Midbrain (tissue), 1 donor: ENCODE measurements at regions not wholly inside any gene's neighbourhood (a gene's known extent, or its start where the extent isn't known, plus 50 kb on each side); places are given as distances from the start of the nearest gene placed in this dataset.
"Not testable (repeated sequence)": the region's sequence is repeated elsewhere in the genome, so short reads cannot be mapped to it uniquely, and the experiment has no call there.

Source experiments
- DNase-seq: peaks from one replicate; lab custom pipeline; 2025; lab: John Stamatoyannopoulos, UW

GRCh38 chrX:25851141-25851540, 287.0 kb upstream of the MAGEB18 start:
- DNase-seq: no peak

GRCh38 chrX:25853002-25853479, 285.1 kb upstream of the MAGEB18 start:
- DNase-seq: no peak

DNA sequence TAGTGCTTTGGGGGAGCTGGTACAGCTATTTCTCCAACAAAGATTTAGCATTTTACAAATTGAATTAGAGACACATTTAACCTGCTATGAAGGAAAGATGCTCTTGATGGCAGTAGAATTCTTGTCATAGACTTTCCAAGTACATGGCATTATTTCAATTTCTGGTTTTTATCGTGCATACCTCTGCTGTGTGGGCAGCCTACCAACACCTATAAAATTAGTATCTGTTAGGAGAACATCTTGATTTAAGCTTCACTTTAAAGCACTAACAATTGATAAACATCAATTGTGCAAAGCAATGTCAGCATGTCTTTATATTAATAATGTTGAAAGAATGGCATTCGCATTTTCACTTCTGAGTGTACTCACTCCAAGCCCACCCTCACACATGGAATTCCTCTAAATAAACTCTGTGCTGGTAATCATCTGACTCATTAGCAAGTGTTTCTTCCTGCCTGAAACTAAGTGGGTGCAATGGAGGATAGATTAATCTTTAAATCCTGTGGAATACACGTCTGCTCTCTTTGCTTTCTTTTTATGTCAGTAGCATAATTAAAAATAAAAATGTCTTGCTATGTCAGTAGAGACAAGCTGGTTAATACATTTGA, 279.8 kb upstream of the MAGEB18 start:
- DNase-seq: no peak

GRCh38 chrX:25860322-25860721, 277.8 kb upstream of the MAGEB18 start:
- no peak for DNase-seq

DNA sequence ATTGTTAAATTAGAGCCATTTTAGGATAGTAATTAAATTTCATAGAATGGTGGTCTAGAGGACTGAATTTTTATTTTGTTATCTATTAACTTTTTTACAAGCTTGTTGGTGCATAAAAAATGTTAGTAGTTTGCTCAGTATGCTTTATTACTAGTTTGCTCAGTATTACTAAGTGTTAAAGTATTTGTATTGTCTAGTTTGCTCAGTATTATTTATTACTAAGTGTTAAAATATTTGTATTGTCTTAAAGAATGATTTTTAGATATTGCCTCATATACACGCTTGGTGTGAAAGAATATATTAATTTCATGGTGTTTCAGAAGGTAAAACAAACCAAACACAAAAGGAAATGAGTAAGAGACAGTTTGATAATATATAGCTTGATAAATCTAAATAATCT, 268.4 kb upstream of the MAGEB18 start:
- no peak for DNase-seq

DNA sequence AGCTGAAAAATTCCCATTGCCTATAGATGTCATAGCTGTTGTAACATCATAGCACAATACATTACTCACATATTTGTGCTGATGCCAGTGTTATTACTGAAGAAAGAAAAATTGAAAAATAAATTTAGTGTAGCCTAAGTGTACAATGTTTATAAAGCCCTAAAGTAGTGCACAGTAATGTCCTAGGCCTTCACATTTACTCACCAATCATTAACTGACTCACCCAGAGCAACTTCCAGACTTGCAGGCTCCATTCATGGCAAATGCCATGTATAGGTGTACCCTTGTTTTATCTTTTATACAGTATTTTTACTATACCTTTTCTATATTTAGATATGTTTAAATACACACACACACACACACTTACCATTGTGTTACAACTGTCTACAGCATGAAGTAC, 265.4 kb upstream of the MAGEB18 start:
- DNase-seq: no peak

DNA sequence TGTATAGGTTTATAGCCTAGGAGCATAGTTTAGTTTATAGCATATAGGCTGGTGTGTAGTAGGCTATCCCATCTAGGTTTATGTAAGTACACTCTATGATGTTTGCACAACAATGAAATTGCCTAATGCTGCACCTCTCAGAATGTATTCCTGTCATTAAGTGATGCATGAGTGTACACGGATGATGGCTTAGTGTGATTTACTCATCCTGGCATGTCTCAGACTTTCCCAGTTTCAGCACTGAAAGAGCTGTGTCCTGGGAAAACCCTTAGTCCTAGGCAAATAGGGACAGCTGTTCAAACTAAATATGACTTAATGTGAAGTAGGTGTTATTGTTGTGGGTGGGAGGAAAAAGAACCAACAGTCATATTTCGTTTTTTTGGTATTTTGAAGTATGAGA, 264.9 kb upstream of the MAGEB18 start:
- no peak for DNase-seq

DNA sequence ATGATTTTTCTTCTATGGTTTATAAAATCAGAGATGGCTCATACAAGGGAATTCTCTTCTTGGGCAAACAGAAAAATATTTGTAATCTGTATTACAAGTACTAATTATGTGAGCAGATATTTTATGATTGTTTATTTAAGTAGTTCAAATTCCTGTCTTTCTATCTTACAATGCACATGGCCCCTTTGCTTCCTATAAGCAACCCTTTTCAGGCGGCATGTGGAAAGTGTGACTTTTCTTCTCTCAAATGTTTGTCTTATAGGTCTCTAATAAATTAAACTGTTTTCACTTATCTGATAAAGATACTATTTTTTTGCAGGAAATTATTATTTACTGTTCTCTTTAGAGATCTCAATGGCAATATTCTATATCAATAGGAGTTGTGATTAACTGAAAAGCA, 259.3 kb upstream of the MAGEB18 start:
- no peak for DNase-seq

DNA sequence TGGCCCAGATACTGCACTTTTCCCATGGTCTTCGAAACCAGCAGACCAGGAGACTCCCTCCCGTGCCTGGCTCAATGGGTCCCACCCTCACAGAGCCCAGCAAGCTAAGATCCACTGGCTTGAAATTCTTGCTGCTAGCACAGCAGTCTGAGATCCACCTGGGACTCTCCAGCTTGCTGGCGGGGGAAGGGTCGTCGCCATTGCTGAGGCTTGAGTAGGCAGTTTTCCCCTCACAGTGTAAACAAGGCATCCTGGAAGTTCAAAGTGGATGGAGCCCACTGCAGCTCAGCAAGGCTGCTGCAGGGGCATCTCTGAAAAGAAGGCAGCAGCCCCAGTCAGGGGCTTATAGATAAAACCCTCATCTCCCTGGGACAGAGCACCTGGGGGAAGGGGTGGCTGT, 255.6 kb upstream of the MAGEB18 start:
- not testable (repeated sequence) for DNase-seq

DNA sequence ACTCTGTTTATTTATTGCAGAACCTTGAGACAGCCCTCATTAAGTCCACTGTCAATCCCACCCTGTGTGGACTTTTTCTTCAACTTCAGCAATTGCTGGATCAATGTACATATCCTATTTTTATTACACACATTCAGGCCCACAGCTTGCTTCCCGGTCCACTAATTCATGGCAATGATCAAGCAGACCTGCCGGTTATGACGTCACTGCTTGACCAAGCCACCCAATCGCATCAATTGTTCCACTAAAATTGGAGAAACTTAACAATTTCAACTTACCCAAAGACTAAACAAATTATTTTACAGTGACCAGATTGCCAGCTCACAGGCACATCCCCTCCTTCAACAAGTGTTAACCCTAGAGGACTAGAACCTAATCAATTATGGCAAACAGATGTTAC, 240.4 kb upstream of the MAGEB18 start:
- no peak for DNase-seq

DNA sequence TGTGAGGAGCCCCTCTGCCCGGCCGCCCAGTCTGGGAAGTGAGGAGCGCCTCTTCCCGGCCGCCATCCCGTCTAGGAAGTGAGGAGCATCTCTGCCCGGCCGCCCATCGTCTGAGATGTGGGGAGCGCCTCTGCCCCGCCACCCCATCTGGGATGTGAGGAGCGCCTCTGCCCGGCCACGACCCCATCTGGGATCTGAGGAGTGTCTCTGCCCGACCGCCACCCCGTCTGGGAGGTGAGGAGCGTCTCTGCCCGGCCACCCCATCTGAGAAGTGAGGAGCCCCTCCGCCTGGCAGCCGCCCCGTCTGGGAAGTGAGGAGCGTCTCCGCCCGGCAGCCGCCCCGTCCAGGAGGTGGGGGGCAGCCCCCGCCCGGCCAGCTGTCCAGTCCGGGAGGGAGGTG, 232.4 kb upstream of the MAGEB18 start:
- not testable (repeated sequence) for DNase-seq

GRCh38 chrX:25925946-25926345, 212.2 kb upstream of the MAGEB18 start:
- DNase-seq: no peak

DNA sequence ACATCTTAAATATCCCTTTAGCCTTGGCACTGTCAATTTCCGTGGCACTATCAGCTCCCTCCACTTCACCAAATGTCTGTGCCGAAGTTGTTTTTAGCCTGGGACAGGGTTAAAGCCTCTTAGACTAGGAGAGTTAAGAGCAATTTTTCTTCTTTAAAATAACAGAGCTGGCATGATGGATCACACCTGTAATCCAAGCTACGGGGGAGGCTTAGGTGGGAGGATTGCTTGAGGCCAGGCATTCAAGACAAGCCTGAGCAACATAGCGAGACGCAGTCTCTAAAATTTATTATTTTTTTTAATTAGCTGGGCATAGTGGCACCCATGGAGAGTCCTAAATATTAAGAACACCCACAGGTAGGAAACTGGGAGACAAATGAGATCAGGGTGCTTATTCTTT, 209.8 kb upstream of the MAGEB18 start:
- DNase-seq: no peak

- DNase-seq: no peak
Measured at GRCh38 chrX:25941087-25941486, 197.1 kb upstream of the MAGEB18 start.

- no peak for DNase-seq
Measured at GRCh38 chrX:25941559-25942250, 196.4 kb upstream of the MAGEB18 start.

DNA sequence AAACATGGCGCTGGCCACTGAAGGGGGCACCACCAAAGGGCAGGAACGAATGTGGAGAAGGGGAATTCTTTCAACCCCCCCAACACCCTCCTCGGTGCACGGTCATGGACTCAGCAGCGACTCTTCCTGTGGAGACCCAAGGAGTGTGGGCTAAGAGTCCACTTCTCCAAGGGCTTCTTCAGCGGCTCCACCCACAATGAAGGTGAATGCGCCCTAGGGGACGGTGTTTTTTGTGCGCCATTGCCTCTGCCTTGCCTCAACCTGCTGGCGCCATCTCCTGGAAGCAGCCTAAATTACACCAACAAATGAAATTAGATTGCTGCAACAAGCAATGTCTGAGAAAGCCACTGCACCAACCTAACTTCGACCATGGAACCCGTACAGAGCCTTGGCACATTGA, 169.2 kb upstream of the MAGEB18 start:
- DNase-seq: no peak

DNA sequence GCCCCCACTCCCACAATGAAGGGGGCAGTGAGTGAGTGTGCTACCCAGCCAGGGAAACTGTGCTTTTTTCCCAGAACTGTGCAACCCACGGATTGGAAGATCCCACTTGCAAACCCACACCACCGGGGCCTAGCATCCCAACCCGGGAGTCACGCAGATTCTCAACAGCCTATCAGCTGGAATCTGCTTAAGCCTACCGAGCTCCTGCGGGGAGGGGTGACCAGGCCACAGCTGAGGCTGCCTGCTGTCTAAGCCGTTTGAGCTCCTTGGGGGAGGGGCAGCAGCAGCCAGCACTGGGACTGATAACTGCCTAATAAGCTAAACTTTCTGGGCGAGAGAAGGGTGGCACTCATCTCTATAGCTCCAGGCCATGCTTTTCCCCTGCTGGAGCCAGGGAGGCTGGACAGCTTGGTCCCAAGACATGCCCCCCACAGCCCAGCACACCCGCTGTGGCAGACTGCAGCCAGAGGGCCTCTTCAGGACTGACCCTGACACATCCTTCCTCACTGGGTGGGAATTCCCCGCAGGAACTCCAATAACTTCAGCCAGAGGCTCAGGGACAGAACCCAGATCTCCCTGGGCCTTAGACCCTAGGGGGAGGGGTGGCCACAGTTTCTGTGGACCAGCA, 161.3 kb upstream of the MAGEB18 start:
- no peak for DNase-seq

DNA sequence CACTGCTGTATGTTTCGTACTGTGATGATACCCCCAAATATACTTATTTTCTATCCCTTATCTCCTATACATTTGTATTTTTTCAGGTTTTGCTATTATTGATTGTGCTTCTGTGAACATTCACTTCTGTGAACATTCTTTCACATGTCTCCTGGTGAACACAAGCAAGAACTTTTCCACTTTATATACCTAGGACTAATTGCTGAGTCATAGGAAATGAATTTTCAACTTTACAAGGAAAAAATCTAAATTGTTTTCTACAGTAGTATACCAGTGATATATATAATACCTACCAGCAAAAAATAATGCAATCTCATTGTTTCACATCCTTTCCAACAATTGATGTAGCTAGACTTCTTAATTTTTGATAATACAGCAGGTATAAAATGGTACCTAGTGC, 139.5 kb upstream of the MAGEB18 start:
- no peak for DNase-seq

DNA sequence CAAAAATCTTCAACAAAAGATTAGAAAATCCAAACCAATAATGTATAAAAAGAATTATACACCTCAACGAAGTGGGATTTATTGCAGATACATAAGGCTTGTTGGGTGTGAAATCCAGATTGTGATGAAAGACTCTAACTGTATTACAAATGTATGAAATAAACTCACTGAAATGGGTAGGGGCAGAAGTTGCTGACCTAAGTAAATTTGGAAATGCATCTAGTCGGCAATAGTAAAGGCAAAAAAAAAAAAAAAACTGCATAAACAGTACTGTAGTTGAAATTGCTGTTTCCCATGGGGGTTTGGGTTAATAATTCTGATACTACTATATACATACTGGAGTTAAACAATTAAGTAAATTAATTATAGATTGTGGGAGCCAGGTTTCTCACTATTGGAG, 130.7 kb upstream of the MAGEB18 start:
- no peak for DNase-seq

DNA sequence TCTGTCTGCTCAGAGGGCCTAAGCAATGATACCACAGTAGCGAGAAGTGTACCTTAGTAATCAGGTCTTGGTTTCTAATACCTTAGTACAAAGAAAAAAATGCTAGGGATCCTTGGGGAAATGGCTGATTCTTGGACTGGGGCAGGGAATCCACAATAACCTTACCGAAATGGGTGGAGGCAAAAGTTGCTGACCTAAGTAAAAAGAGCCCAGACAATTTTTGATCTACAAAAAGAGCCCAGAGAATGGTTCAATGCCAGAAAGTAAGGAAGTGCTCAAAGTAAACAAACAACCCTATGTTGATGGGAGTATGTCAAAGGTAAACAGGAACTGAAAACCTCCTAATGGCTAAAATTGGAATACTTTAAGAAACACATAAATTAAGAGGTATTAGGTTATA, 130.1 kb upstream of the MAGEB18 start:
- DNase-seq: no peak

DNA sequence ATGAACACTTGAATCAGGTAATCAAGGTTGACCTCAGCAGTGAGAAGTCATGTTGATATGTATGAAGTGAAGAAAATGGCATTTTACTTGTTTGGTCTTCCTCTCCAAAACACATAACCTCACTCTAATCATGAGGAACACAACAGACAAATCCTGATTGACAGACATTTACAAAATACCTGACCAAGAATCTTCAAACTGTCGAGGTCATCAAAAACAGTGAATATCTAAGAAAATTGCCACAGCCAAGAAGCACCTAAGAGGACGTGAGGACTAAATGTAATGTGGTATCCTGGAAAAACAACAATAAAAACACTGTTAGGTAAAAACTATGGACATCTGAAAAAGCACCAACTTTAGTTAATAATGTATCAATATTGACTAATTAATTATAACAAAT, 129.5 kb upstream of the MAGEB18 start:
- DNase-seq: no peak

GRCh38 chrX:26019386-26019785, 118.8 kb upstream of the MAGEB18 start:
- DNase-seq: no peak

GRCh38 chrX:26026179-26026578, 112.0 kb upstream of the MAGEB18 start:
- DNase-seq: no peak
